ENCODE measurements at regions not wholly inside any gene's neighbourhood (a gene's known extent, or its start where the extent isn't known, plus 50 kb on each side); places are given as distances from the start of the nearest gene placed in this dataset.
"Not testable (repeated sequence)": the region's sequence is repeated elsewhere in the genome, so short reads cannot be mapped to it uniquely, and the experiment has no call there.

DNA sequence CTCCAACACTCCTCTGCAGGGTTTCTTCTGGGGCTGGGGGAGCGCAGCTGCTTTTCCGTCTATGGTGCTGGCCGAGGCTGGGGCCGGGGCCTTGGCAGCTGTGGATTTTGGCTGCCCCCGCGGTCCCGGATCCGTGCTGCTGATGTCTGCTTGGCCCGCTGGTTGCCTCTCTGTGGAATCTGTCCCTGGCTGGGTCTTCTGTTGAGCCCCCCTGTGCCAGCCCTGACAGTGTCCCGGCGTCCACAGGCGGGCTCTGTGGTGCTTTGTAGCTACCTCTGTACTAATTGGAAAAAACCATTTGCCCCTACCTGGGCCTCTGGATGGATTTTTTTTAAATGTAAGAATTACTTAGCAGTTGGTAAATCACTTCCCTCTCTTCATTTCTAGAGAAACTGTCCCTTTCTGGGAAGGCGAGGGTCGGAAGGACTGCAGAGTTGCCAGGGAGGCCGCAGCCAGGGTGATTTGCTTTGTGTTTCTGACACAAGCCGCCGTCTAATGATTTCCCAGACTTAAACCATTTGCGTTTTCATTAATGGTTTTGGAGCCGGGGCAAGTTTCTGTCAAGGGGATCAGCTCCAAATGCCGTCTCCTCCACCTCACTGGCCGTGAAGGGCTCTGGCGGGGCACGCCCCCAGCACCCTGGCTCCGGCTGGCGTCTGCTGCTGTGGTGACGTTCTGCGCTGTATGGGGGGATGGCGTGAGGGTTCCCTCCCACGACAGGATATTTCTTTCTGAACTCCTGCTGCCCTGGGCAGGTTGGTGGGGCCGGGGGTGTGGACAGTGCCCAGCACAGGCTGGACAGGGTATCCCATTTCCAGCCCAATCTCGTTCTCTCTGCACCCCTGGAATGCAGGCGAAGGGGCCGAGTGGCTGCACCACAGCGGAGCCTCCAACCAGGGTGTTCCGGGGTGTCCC, 201.7 kb downstream of the LAT start:
- TF ChIP-seq, protein P1, sequence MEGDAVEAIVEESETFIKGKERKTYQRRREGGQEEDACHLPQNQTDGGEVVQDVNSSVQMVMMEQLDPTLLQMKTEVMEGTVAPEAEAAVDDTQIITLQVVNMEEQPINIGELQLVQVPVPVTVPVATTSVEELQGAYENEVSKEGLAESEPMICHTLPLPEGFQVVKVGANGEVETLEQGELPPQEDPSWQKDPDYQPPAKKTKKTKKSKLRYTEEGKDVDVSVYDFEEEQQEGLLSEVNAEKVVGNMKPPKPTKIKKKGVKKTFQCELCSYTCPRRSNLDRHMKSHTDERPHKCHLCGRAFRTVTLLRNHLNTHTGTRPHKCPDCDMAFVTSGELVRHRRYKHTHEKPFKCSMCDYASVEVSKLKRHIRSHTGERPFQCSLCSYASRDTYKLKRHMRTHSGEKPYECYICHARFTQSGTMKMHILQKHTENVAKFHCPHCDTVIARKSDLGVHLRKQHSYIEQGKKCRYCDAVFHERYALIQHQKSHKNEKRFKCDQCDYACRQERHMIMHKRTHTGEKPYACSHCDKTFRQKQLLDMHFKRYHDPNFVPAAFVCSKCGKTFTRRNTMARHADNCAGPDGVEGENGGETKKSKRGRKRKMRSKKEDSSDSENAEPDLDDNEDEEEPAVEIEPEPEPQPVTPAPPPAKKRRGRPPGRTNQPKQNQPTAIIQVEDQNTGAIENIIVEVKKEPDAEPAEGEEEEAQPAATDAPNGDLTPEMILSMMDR (IDR thresholded peaks at IDR 0.05 in 4 of 5, conservative IDR thresholded peaks at IDR 0.05 in 1 of 5) = not testable (repeated sequence)
- TF ChIP-seq POLR2A (IDR thresholded peaks at IDR 0.05) = not testable (repeated sequence)

Data from gastrocnemius medialis (tissue), 4 donors.